GM23338 (cell line): ENCODE measurements at regions not wholly inside any gene's neighbourhood (a gene's known extent, or its start where the extent isn't known, plus 50 kb on each side); places are given as distances from the start of the nearest gene placed in this dataset.

ENCODE experiments used
- ATAC-seq: fragments of 200-7000 bp; cut with Tn5 transposase; 3 replicates; pipeline ENCODE4 v1.9.1; 2020
- DNase-seq: peaks from one replicate; pipeline ENCODE4 v3.0.0-alpha.2; 2015; ENCODE audit warnings: low spot score
- H2AFZ ChIP-seq: fragments of 200-600 bp; sonication (generic); 2 replicates; pipeline ENCODE4 v1.8.0; 2016; ENCODE audit warnings: antibody characterized with exemption, mild to moderate bottlenecking, moderate library complexity
- H3F3A ChIP-seq: fragments of 200-600 bp; sonication (generic); replicated peaks from 2 replicates; pipeline ENCODE4 v1.8.0; 2017; ENCODE audit warnings: antibody characterized with exemption, mixed run types, low read depth
- H3K27ac ChIP-seq: fragments of 200-600 bp; sonication (generic); 2 replicates; pipeline ENCODE4 v1.6.1; 2016; ENCODE audit warnings: low read depth
- H3K27me3 ChIP-seq: fragments of 200-600 bp; sonication (generic); 2 replicates; pipeline ENCODE4 v1.8.0; 2016; ENCODE audit warnings: mild to moderate bottlenecking, mixed run types, moderate library complexity; ENCODE audit not compliant: insufficient read depth
- H3K36me3 ChIP-seq: fragments of 200-600 bp; sonication (generic); 2 replicates; pipeline ENCODE4 v1.8.0; 2016; ENCODE audit warnings: mild to moderate bottlenecking; ENCODE audit not compliant: insufficient read depth
- H3K4me1 ChIP-seq: fragments of 200-600 bp; sonication (generic); 2 replicates; pipeline ENCODE4 v1.8.0; 2016; ENCODE audit warnings: mild to moderate bottlenecking, moderate library complexity; ENCODE audit not compliant: insufficient read depth
- H3K4me2 ChIP-seq: fragments of 200-600 bp; sonication (generic); 2 replicates; pipeline ENCODE4 v1.7.1; 2017; ENCODE audit warnings: mixed run types
- H3K4me3 ChIP-seq: fragments of 200-600 bp; sonication (generic); 2 replicates; pipeline ENCODE4 v1.6.1; 2016; ENCODE audit warnings: mixed run types
- H3K79me2 ChIP-seq: fragments of 200-600 bp; sonication (generic); replicated peaks from 2 replicates; pipeline ENCODE4 v1.8.0; 2017; ENCODE audit warnings: mild to moderate bottlenecking; ENCODE audit not compliant: insufficient read depth
- H3K9me2 ChIP-seq: fragments of 200-600 bp; sonication (generic); 2 replicates; pipeline ENCODE4 v1.8.0; 2017; ENCODE audit not compliant: insufficient read depth
- H4K20me1 ChIP-seq: fragments of 200-600 bp; sonication (generic); replicated peaks from 2 replicates; pipeline ENCODE4 v1.8.0; 2017; ENCODE audit warnings: mild to moderate bottlenecking; ENCODE audit not compliant: insufficient read depth
- H3K27ac Mint-ChIP-seq: 2 replicates; pipeline ENCODE4 v1.8.0; 2020; ENCODE audit warnings: inconsistent platforms, mild to moderate bottlenecking, moderate library complexity, mixed read lengths
- H3K27me3 Mint-ChIP-seq: 3 replicates; pipeline ENCODE4 v1.8.0; 2022; ENCODE audit warnings: low read depth, mild to moderate bottlenecking, moderate library complexity, mixed read lengths, inconsistent platforms; ENCODE audit not compliant: insufficient read depth, poor library complexity
- H3K36me3 Mint-ChIP-seq: 3 replicates; pipeline ENCODE4 v1.8.0; 2021; ENCODE audit warnings: low read depth, mild to moderate bottlenecking, inconsistent platforms, moderate library complexity, mixed read lengths
- H3K4me1 Mint-ChIP-seq: 3 replicates; pipeline ENCODE4 v1.8.0; 2020; ENCODE audit warnings: mild to moderate bottlenecking, inconsistent platforms, mixed read lengths
- H3K4me3 Mint-ChIP-seq: 3 replicates; pipeline ENCODE4 v1.8.0; 2021; ENCODE audit warnings: moderate library complexity, mild to moderate bottlenecking, inconsistent platforms, mixed read lengths
- H3K9me3 Mint-ChIP-seq: 3 replicates; pipeline ENCODE4 v1.8.0; 2020; ENCODE audit warnings: moderate library complexity, mild to moderate bottlenecking, inconsistent platforms, mixed read lengths
- CREB1 ChIP-seq: fragments of 250-450 bp; sonication (Bioruptor Pico); IDR thresholded peaks from 2 replicates; pipeline ENCODE4 v1.5.0; 2020; ENCODE audit warnings: low read depth, mild to moderate bottlenecking, moderate library complexity
- EZH2 ChIP-seq: fragments of 200-600 bp; sonication (generic); IDR thresholded peaks from one replicate; pipeline ENCODE4 v1.8.0; 2017; ENCODE audit warnings: antibody characterized with exemption, mild to moderate bottlenecking, low read depth; ENCODE audit not compliant: unreplicated experiment
- EZH2phosphoT487 ChIP-seq: fragments of 200-600 bp; sonication (generic); IDR thresholded peaks from one replicate; pipeline ENCODE4 v1.8.1; 2018; ENCODE audit warnings: antibody characterized with exemption; ENCODE audit not compliant: unreplicated experiment
- JUNB ChIP-seq: IDR thresholded peaks from one replicate; pipeline ENCODE4 v1.6.1; 2016; ENCODE audit warnings: antibody characterized with exemption; ENCODE audit not compliant: unreplicated experiment
- POLR2AphosphoS5 ChIP-seq: IDR thresholded peaks from 2 replicates; pipeline ENCODE4 v1.6.1; 2016; ENCODE audit warnings: antibody characterized with exemption, low read depth
- STAT1 ChIP-seq: IDR thresholded peaks from one replicate; pipeline ENCODE4 v1.6.1; 2016; ENCODE audit warnings: antibody characterized with exemption; ENCODE audit not compliant: unreplicated experiment
- ZNF114 ChIP-seq: fragments of 250-450 bp; sonication (Bioruptor Pico); IDR thresholded peaks from 2 replicates; pipeline ENCODE4 v1.5.0; 2020; ENCODE audit warnings: mild to moderate bottlenecking, moderate library complexity
- ZNF331 ChIP-seq: fragments of 250-450 bp; sonication (Bioruptor Pico); IDR thresholded peaks from 2 replicates; pipeline ENCODE4 v1.5.0; 2020; ENCODE audit warnings: low read depth, mild to moderate bottlenecking, moderate library complexity
- TF ChIP-seq, protein P1 (sequence below): fragments of 250-450 bp; sonication (Bioruptor Pico); IDR thresholded peaks from 2 replicates; pipeline ENCODE4 v1.5.0; 2020; ENCODE audit warnings: mild to moderate bottlenecking, moderate library complexity
- TF ChIP-seq, protein P2 (sequence below): IDR thresholded peaks from 2 replicates; pipeline ENCODE4 v1.6.1; 2016; ENCODE audit warnings: antibody characterized with exemption
- TF ChIP-seq, protein P3 (sequence below), 2 experiments: fragments of 200-600 bp in 1 of 2; sonication (generic) in 1 of 2; conservative IDR thresholded peaks; 2 replicates each; pipeline versions ENCODE4 v1.5.1 to v1.6.1; 2016 to 2017; ENCODE audit warnings: antibody characterized with exemption in 2 of 2, low read depth in 2 of 2, mild to moderate bottlenecking in 2 of 2, moderate library complexity in 1 of 2

DNA sequence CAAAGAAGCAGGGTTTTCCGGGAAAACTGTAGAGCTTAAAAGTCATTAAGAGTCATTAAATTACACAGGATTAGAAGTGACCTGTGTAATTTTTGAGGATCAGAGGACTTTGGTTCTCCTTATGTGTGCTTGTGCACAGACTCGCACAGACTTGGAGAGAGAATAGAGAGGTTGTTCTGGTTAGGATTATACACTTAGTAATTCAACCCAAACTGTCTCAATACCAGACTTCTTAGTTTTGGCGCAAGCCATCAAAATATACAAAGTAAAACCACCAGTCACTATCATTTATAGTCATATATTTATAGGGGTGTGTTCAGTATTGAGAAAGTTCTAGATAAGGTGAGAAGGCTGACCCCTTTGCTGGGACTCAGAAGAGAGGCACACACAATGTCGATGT is 112.3 kb downstream of the HLX start:
- Histone ChIP-seq H3K36me3 (no peaks in the 10 kb centered on the region), H3K9me2 (no peaks in the 10 kb centered on the region), H3K4me1 (no peaks in the 10 kb centered on the region), H3K79me2 (no peaks in the 10 kb centered on the region), H3K4me2 (no peak overlapping the region), H4K20me1 (no peaks in the 10 kb centered on the region), H3F3A (no peaks in the 10 kb centered on the region), H3K4me3 (no peak overlapping the region), H2AFZ (no peak overlapping the region), H3K27me3 (no peaks in the 10 kb centered on the region), H3K27ac (no peak overlapping the region)
- Mint-ChIP-seq H3K4me3 (no peak overlapping the region), H3K27ac (no peak overlapping the region), H3K27me3 (no peaks in the 10 kb centered on the region), H3K36me3 (no peaks in the 10 kb centered on the region), H3K4me1 (no peaks in the 10 kb centered on the region; the same call in 2 of the 3 replicates), H3K9me3 (peaks cover 2% of the 10 kb centered on the region; the same call in 1 of the 3 replicates)
- TF ChIP-seq JUNB, result no peak
- no peak for ATAC-seq
- DNase-seq, result no peak

DNA sequence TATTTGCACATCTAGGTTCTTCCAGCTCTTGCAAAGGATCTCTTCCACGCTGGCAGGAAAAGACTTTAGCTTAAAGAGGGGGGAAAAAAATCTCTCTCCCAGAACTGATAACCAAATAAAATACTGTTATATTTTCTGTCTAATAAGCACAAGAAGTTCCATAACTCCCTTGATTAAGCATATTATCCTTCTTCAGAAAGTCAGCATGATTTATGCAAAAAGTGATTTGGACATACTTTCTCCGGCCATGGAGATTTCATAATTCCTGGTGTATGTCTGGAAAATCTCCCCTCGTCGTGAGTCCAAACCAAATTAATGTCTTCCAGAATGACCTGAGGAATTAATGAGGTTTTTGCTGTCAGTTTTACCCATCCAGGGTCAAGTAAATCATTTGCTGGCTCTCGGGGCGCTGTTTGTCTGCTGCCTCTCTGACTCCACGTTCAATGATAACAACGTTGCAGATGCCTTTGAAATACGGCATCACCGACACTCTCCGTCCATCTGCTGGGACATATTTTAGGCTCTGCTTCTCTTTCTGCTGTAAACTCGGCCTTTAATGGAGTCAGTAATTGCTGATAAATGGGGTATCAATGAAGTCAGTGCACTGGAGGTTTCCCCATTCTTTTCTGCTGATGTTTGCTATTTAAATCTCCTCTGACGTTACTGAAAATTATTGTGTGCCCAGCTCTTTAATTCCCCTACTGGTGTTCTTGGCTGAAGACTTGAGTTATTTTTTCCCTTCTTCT is 112.9 kb downstream of the HLX start:
- no peaks in the 10 kb centered on the region for H3K9me2 ChIP-seq
- H3K36me3 Mint-ChIP-seq, result no peaks in the 10 kb centered on the region
- no peak overlapping the region for H2AFZ ChIP-seq
- H3K36me3 ChIP-seq, result no peaks in the 10 kb centered on the region
- no peak overlapping the region for H3K4me2 ChIP-seq
- no peak overlapping the region for H3K27ac ChIP-seq
- H3K27me3 ChIP-seq, result no peaks in the 10 kb centered on the region
- no peaks in the 10 kb centered on the region for H3K4me1 ChIP-seq
- DNase-seq (no peak), ATAC-seq (no peak)
- no peaks in the 10 kb centered on the region for H3F3A ChIP-seq
- no peak overlapping the region for H3K4me3 ChIP-seq
- H3K27ac Mint-ChIP-seq, result no peak overlapping the region
- H4K20me1 ChIP-seq, result no peaks in the 10 kb centered on the region
- H3K9me3 Mint-ChIP-seq, result peaks cover 6% of the 10 kb centered on the region; the same call in 1 of the 3 replicates
- H3K4me3 Mint-ChIP-seq, result no peak overlapping the region
- no peaks in the 10 kb centered on the region for H3K79me2 ChIP-seq
- H3K4me1 Mint-ChIP-seq, result no peaks in the 10 kb centered on the region; the same call in 2 of the 3 replicates
- no peaks in the 10 kb centered on the region for H3K27me3 Mint-ChIP-seq
- TF ChIP-seq, protein P1, sequence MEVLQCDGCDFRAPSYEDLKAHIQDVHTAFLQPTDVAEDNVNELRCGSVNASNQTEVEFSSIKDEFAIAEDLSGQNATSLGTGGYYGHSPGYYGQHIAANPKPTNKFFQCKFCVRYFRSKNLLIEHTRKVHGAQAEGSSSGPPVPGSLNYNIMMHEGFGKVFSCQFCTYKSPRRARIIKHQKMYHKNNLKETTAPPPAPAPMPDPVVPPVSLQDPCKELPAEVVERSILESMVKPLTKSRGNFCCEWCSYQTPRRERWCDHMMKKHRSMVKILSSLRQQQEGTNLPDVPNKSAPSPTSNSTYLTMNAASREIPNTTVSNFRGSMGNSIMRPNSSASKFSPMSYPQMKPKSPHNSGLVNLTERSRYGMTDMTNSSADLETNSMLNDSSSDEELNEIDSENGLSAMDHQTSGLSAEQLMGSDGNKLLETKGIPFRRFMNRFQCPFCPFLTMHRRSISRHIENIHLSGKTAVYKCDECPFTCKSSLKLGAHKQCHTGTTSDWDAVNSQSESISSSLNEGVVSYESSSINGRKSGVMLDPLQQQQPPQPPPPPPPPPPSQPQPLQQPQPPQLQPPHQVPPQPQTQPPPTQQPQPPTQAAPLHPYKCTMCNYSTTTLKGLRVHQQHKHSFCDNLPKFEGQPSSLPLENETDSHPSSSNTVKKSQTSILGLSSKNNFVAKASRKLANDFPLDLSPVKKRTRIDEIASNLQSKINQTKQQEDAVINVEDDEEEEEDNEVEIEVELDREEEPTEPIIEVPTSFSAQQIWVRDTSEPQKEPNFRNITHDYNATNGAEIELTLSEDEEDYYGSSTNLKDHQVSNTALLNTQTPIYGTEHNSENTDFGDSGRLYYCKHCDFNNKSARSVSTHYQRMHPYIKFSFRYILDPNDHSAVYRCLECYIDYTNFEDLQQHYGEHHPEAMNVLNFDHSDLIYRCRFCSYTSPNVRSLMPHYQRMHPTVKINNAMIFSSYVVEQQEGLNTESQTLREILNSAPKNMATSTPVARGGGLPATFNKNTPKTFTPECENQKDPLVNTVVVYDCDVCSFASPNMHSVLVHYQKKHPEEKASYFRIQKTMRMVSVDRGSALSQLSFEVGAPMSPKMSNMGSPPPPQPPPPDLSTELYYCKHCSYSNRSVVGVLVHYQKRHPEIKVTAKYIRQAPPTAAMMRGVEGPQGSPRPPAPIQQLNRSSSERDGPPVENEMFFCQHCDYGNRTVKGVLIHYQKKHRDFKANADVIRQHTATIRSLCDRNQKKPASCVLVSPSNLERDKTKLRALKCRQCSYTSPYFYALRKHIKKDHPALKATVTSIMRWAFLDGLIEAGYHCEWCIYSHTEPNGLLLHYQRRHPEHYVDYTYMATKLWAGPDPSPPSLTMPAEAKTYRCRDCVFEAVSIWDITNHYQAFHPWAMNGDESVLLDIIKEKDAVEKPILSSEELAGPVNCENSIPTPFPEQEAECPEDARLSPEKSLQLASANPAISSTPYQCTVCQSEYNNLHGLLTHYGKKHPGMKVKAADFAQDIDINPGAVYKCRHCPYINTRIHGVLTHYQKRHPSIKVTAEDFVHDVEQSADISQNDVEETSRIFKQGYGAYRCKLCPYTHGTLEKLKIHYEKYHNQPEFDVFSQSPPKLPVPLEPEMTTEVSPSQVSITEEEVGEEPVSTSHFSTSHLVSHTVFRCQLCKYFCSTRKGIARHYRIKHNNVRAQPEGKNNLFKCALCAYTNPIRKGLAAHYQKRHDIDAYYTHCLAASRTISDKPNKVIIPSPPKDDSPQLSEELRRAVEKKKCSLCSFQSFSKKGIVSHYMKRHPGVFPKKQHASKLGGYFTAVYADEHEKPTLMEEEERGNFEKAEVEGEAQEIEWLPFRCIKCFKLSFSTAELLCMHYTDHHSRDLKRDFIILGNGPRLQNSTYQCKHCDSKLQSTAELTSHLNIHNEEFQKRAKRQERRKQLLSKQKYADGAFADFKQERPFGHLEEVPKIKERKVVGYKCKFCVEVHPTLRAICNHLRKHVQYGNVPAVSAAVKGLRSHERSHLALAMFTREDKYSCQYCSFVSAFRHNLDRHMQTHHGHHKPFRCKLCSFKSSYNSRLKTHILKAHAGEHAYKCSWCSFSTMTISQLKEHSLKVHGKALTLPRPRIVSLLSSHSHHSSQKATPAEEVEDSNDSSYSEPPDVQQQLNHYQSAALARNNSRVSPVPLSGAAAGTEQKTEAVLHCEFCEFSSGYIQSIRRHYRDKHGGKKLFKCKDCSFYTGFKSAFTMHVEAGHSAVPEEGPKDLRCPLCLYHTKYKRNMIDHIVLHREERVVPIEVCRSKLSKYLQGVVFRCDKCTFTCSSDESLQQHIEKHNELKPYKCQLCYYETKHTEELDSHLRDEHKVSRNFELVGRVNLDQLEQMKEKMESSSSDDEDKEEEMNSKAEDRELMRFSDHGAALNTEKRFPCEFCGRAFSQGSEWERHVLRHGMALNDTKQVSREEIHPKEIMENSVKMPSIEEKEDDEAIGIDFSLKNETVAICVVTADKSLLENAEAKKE (CRISPR knock-in tag), result no peak
- TF ChIP-seq STAT1, result no peak
- TF ChIP-seq ZNF331 (CRISPR knock-in tag), result no peak
- TF ChIP-seq, protein P2, sequence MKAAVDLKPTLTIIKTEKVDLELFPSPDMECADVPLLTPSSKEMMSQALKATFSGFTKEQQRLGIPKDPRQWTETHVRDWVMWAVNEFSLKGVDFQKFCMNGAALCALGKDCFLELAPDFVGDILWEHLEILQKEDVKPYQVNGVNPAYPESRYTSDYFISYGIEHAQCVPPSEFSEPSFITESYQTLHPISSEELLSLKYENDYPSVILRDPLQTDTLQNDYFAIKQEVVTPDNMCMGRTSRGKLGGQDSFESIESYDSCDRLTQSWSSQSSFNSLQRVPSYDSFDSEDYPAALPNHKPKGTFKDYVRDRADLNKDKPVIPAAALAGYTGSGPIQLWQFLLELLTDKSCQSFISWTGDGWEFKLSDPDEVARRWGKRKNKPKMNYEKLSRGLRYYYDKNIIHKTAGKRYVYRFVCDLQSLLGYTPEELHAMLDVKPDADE, result no peak
- no peak for TF ChIP-seq POLR2AphosphoS5
- no peak for TF ChIP-seq EZH2phosphoT487
- TF ChIP-seq, protein P3, sequence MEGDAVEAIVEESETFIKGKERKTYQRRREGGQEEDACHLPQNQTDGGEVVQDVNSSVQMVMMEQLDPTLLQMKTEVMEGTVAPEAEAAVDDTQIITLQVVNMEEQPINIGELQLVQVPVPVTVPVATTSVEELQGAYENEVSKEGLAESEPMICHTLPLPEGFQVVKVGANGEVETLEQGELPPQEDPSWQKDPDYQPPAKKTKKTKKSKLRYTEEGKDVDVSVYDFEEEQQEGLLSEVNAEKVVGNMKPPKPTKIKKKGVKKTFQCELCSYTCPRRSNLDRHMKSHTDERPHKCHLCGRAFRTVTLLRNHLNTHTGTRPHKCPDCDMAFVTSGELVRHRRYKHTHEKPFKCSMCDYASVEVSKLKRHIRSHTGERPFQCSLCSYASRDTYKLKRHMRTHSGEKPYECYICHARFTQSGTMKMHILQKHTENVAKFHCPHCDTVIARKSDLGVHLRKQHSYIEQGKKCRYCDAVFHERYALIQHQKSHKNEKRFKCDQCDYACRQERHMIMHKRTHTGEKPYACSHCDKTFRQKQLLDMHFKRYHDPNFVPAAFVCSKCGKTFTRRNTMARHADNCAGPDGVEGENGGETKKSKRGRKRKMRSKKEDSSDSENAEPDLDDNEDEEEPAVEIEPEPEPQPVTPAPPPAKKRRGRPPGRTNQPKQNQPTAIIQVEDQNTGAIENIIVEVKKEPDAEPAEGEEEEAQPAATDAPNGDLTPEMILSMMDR (conservative IDR thresholded peaks at IDR 0.05; ENCODE audit: low read depth in 2 of 2), result no peak
- TF ChIP-seq EZH2, result no peak
- no peak for TF ChIP-seq ZNF114 (CRISPR knock-in tag)
- TF ChIP-seq CREB1 (CRISPR knock-in tag), result no peak
